ENCODE measurements at regions not wholly inside any gene's neighbourhood (a gene's known extent, or its start where the extent isn't known, plus 50 kb on each side); places are given as distances from the start of the nearest gene placed in this dataset.
"Not testable (repeated sequence)": the region's sequence is repeated elsewhere in the genome, so short reads cannot be mapped to it uniquely, and the experiment has no call there.

DNA sequence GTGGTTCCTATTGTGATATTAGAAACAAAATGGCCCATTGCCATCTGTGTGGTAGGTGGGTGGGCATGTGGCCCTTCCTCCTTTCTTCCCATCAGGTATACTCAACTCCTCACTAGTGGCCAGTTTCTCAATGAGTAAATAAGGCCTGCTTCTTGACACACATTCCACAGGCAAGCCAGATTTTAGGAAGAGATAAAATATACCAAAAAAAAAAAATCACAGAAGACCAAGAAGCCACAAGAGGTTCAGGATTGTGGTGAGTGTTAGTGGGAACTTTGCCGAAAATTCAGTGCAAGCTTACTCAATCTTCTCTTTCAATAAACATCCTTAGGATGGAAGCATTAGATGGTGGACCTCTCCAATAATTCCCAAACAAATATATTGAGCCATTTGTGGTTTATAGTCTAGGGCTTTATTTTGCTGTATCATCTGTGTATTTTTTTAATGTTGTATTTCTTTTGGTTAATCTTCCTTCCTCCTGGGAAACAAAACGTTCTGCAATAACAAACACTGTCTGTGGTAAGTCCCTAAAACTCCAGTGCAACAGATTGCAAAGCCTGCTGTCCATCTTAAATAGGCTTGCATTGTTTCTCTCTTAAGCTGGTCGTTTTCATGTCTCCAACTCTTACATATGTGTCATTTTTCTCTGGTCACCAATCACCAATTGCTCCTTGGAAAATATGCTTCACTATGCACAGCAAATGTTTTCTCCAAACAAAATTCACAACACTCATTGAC, 289.9 kb upstream of the KITLG start:
- DNase-seq: no peak

DNA sequence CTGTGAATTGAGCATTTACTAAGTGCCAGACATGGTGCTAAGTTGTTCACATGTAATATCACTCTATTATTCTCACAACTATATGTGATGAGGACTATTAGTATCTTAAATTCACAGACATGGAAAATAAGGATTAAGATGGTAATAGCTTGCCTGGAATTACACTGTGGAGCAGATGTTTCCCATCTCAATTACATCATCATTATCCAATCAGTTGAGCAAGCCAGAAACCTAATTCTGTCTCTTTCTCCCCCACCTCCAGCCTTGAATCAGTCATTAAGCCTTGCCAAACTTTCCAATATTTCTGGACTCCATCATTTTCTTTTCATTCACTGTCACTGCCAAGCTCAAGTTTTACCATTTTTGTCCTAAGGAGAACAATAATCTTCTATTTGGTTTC, 287.8 kb upstream of the KITLG start:
- no peak for DNase-seq

DNA sequence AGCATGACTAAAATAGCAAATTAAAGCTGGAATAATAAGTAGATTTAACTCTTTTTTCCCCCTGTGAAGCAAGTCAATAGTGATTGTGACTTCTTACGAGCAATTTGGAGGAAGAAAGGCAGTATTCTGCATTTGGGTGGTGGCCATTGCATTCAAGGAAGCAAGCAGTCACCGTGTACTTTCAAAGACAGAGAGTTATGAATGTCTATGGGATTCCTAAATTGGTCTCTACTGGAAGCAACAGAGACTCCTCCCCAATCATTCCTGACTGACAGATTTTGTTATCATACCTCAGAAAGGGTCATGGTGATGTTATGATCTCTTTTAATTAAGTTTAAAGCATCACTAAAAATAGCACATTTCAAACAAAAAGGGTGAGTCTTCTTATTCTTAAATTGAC, 287.2 kb upstream of the KITLG start:
- no peak for DNase-seq

DNA sequence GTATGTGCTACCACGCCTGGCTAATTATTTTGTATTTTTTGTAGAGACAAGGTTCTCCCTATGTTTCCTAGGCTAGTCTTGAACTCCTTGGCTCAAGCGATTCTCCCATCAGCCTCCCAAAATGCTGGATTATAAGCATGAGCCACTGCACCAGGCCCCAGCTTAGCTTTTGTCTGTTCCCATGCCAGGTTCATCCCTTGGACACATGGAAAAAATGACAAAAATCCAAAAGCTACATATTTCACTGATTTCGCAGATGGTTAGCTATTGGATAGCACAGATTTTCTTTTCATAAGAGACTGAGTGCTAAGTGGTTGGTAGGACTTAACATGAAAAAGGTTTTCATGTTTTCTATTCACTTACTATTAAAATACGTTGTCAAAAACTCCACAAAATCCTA, 286.6 kb upstream of the KITLG start:
- no peak for DNase-seq

DNA sequence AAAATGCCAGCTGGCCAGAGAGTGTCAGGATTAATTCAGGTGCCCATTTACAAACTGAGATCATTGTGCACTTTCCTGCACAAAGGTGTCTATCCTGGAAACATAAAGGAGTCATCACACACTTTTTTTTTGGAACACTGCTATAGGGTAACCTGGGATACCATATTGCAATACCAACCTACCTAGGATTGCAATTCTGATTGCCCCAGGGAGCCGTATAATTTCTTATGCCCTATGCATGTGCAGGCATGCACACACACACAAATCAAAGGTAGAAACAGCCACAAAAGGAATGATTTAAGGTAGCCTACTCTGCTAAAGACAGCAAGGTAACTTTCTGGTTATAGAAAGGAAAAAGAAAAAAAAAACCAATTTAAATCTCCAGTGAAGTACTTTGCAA, 285.3 kb upstream of the KITLG start:
- DNase-seq: no peak

DNA sequence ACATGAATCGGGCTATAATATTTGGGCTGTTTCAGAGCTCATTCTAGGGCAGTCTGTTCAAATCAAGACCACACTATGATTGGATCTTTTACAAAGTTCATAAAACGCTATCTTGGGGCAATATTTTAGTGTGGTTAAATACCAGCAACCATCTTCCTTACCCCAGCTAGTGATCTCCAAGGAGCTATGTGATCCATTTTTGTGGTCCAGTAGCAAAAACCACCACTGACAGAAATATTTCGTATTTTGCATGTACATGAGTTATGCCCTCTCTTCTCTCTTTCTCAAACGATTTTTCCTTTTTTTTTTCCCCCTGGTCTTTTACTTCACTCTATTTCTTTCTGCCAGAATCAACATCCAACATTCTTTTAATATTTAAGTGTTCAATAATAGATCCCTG, 280.6 kb upstream of the KITLG start:
- no peak for DNase-seq

DNA sequence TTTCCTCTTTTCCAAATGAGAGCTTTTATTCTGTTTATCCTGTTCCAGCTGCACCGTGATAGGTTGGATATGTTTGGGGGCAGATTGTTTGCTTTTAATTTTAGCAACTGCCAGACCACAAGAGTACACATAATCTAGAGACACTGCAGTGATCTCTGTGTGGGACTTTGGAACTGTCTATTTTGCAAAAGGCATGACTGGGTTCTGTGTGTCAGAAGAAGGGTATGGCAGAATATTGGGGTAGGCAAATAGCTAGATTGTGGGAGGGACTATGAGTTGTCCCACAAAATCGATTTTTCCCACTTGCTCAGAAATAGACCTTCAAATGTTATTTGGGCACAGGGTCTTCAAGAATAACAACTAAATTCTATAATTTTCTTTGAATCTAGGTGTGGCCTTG, 275.9 kb upstream of the KITLG start:
- DNase-seq: no peak

DNA sequence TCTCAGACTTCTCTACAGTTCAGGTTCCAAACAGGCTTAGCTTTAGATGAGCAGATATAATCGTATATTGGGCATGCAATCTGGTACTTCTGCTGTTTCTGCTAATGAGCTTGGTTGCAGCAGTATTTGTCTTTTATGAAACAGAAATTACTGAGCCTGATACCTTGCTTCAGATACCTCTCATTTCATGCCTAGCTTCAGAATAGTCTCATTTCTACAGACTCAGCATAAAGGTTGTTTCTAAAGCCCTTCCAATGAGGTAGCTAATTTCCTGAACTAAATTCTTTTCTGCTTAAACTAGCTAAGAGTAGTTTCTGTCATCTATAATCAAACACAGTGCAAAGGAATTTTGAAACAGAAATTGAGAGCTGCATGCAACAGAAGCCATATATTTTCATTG, 275.0 kb upstream of the KITLG start:
- no peak for DNase-seq

DNA sequence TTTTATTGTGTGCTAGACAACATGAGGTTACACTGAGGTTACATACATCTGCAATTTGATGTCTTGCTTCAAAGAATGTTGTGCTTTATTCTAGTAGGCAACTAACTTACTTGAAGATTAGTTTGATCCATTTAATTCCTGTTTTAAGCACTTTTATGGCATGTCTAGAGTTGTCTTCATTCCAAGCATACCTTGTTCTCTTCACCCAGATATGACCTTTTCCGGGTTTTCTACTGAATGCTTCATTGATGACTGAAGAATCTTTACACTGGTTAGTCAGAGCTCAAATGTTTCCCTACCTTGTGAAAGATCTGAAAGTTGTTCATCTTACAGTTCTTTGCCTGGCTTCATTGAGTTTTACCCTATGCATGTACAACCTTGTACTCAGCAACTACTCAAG, 274.0 kb upstream of the KITLG start:
- DNase-seq: no peak

DNA sequence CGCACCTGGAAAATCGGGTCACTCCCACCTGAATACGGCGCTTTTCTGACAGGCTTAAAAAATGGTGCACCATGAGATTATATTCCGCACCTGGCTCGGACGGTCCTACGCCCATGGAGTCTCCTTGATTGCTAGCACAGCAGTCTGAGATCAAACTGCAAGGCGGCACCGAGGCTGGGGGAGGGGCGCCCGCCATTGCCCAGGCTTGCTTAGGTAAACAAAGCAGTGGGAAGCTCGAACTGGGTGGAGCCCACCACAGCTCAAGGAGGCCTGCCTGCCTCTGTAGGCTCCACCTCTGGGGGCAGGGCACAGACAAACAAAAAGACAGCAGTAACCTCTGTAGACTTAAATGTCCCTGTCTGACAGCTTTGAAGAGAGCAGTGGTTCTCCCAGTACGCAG, 267.0 kb upstream of the KITLG start:
- DNase-seq: not testable (repeated sequence)

DNA sequence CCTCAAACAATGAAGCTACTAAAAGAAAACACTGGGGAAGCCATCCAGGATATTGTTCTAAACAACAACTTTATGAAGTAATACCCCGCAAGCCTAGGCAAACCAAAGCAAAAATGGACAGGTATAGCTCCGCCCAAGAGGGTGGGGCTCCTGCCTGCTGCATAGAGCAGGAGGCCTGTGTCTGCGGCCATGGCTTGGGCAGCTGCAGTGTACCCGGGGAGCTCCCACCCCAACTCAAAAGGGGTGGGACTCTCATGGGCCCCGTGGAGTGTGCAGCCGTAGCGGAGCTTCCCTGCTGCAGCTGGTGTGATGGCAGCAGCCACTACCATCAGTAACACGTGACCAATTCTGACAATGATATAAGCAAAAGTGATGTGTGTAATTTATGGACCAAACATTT, 264.2 kb upstream of the KITLG start:
- DNase-seq: no peak

DNA sequence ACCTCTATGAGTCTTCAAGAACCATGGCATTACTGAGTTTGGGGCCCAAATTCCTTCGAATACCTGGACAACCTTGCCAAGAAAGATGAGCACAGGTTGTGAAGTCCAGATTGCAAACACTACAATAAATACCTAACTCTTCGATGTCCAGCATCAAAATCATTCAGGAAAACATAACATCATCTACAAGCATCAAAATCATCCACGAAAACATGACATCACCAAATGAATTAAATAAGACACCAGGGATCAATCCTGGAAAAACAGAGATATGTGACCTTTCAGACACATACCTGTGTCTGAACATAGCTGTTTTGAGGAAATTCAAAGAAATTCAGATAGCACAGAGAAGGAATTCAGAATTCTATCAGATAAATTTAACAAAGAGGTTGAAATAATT, 262.0 kb upstream of the KITLG start:
- no peak for DNase-seq

DNA sequence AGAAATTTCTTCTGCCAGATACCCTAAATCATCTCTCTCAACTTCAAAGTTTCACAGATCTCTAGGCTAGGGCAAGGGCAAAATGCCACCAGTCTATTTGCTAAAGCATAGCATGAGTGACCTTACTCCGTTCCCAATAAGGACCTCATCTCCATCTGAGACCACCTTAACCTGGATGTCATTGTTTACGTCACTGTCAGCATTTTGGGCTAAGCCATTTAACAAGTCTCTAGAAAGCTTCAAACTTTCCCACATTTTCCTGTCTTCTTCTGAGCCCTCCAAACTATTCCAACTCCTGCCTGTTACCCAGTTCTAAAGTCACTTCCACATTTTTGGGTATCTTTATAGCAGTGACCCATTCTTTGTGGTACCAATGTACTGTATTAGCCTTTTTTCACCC, 259.2 kb upstream of the KITLG start:
- DNase-seq: no peak

DNA sequence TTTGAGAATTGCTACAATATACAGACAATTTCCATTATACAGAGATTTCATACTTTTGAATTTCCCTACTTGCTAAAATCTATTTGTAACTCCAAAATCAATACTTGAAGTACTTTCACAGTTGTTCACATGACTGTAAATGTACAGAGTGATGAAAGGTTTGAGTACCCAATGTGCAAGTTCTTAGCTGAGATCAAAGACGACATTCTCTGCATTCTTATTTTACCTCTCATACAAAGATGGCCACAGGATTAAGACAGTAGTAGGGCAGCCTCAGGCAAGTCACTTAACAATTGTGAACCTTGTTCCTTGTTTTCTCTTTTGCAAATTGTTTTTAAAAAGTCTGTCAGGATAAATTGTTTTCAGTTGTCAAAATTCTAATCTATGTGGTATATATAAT, 255.9 kb upstream of the KITLG start:
- no peak for DNase-seq

DNA sequence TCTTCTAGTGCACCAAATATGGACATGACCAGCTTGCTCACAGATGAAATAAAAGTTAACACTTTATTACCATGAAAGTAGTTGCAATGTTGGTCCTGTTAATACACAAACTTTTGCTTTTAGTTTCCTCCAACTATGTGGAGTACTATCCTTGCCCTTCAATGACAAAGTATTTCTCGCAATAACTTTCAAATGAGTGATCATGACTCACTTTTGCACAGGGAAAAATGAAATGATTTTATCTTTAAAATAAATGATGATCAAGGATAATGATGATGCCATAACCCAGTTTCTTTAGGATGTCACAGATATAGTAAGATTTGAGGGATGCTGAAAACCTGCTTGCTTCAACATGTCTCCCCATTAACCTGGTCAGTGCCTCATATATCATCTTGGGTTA, 254.0 kb upstream of the KITLG start:
- DNase-seq: no peak

DNA sequence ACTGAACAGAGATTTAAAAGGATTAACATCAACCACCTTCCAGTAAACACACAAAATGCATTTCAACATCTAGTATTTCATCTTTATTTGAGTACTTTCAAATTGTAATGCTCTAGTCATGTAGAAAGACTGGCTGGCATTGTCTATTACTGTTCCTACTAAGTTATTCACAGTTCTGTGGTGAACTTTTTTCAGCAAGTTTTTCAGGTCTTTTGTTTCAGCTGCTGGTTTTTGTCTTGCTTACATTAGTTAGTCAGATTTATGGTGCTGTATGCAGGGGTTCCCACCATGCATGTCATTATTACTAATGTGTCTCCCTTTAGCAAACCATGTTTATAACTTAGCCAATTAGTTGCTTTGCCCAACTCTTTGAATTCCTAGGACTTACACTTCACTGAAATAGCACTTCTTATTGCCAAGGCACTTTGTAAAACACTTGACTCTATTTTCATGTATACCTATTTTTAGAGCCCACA, 253.4 kb upstream of the KITLG start:
- DNase-seq: no peak

DNA sequence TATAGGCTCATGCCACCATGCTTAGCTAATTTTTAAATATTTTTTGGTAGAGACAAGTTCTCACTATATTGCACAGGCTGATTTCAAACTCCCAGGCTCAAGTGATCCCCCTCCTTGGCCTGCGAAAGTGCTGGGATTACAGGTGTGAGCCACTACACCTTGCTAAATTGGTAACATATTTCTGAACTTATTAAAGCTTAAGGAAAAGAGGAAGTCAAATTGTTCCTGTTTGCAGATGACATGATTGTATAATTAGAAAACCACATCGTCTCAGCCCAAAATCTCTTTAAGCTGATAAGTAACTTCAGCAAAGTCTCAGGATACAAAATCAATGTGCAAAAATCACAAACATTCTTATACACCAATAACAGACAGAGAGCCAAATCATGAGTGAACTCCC, 248.3 kb upstream of the KITLG start:
- not testable (repeated sequence) for DNase-seq

DNA sequence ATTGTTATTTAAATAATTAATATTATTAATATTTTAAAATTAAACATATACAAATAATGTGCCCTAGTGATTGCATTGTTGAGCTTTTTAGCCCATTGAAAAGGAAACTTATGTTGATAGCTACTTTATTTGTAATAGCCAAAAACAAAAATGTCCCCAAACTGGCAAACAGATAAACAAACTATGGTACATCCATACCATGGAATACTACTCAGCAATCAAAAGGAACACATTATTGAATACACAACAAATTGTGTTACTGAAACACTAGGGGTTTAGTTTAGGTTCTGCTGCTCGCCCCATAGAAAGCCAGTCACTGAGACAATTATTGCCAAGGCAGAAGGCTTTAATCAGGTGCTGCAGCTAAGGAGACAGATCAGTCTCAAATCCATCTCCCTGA, 239.7 kb upstream of the KITLG start:
- no peak for DNase-seq

DNA sequence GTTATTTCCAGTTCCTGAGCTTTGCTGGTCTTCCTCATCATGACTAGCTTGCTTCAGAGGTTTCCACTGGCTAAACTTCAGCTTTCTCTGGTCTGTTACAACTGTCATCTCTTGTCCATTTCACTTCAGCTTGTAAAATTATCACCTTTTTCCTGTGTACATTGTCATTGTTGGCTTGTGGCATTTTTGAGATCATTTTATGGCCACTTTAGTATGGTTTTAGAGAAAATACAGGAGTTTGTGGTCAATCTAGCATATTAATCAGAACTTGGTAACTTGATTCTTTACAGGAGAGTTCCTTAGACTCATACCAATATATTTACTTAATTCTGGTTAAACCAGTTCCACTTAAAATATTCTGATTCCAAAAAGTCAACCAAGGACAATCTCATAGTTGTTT, 235.9 kb upstream of the KITLG start:
- no peak for DNase-seq

DNA sequence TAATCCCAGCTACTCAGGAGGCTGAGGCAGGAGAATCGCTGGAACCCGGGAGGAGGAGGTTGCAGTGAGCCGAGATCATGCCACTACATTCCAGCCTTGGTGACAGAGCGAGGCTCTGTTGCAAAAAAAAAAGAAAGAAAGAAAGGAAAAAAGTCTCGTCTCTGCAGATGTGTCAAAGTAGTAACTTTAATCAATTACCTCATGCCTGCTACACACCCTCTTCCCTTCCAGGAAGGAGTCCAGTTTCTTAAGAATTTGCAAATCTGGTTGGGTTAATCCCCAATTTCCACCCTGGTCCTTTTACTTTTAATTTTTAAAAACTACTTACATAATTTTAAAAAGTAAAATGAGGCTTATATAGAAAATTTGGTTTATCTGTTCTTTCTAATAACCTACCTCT, 234.5 kb upstream of the KITLG start:
- DNase-seq: no peak

DNA sequence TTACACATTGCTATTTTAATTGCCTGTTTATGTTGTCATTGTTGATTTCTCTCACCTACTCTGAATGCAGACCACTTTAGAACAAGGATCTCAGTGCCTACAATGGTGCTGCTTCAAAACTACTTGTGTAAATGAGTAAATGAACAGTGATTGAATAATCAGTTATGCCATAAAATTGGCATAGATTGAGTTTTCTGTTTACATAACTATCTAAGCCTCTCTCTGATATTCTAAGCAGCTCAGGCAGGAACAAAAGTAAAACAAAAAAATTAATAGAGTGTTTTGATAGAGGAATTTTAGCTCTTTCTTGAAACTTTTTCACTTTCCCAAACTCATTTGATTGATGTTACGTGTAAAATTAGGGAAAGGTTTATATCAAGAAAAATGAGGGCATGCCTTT, 232.3 kb upstream of the KITLG start:
- no peak for DNase-seq

DNA sequence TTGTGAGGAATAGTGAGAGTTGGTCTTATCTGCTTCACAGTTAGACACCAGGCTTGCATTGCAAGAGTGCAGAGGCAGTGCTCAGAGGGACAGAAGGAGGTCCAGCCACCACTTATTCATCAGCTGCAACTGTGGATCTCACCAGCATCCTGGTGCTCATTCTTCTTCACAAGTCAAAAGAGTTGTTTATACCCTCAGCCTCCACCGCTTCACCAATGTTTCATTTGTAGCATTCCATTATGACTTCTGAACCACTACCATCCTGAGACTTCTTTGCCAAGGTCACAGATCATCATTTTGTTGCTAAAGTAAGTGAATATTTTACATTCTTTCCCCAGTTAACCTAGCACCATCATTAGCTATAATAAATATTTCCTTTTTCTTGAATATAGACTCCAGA, 230.5 kb upstream of the KITLG start:
- no peak for DNase-seq

DNA sequence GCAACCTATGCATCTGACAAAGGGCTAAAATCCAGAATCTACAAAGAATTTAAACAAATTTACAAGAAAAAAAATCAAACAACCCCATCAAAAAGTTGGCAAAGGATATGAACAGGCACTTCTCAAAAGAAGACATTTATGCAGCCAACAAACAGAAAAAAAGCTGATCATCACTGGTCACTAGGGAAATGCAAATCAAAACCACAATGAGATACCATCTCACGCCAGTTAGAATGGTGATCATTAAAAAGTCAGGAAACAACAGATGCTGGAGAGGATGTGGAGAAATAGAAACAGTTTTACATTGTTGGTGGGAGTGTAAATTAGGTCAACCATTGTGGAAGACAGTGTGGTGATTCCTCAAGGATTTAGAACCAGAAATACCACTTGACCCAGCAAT, 229.6 kb upstream of the KITLG start:
- DNase-seq: not testable (repeated sequence)

DNA sequence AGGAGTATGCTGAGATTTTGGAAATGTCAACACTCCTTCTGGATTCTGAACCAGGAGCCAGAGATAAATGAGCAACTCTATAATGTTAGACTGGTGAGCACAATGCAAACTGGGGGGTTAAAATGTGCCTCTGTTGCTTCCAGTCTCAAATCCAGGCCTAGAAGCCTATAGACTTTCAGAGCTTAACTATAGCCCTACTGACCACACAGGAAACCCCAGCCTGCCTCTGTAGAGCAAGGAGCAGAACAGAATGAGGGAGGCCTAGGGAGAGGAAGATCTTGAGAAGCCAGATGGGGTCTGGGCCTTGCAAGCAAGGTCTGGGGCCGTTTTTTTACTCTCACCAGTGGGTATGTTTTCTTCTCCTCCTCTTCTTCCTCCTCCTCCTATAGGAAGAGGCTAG, 225.4 kb upstream of the KITLG start:
- DNase-seq: no peak

DNA sequence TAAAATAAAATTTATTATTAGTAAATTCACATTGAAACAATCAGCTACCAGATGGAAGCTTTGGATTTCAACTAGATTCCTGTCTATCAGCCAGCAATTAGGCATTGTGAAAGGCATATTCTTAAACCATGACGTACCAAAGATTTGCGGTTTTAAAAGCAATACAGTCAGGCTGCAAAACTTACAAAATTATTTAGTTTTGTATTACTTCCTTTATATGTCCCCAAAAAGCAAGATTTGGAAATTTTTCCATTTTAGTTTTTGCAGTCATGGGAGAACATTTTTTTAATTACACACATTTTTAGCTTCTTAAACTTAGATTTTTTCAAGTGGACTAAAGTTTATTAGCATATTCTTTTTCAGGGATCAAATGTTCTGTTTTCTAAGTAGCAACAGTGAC, 225.0 kb upstream of the KITLG start:
- DNase-seq: no peak
